ENCODE measurements at regions not wholly inside any gene's neighbourhood (a gene's known extent, or its start where the extent isn't known, plus 50 kb on each side); places are given as distances from the start of the nearest gene placed in this dataset.

GRCh38 chr3:3553236-3553635 lies 246.0 kb upstream of the LRRN1 start:
- no peaks in the 10 kb centered on the region for H4K20me1 ChIP-seq (ENCODE audit: insufficient read depth, low read length)
- H3K9me3 ChIP-seq (ENCODE audit: insufficient read depth, low read length, severe bottlenecking): no peaks in the 10 kb centered on the region
- TF ChIP-seq CTCF (IDR thresholded peaks at IDR 0.05; ENCODE audit: borderline replicate concordance, extremely low read depth, low read length, poor library complexity, severe bottlenecking) (no peak), EZH2 (IDR thresholded peaks at IDR 0.05; ENCODE audit: borderline replicate concordance, low read depth, low read length, severe bottlenecking) (no peak)
- no peak overlapping the region for H2AFZ ChIP-seq (ENCODE audit: low read depth, low read length)
- no peaks in the 10 kb centered on the region for H3K36me3 ChIP-seq (ENCODE audit: insufficient read depth, low read length)
- H3K4me3 ChIP-seq (ENCODE audit: low read depth in 1 of 2, low read length in 2 of 2): no peak overlapping the region
- no peak overlapping the region for H3K27ac ChIP-seq (ENCODE audit: low read length)
- DNase-seq: no peak
- no peak for ATAC-seq (ENCODE audit: insufficient read depth, low read depth)
- no peak overlapping the region for H3K9ac ChIP-seq (ENCODE audit: low read depth, low read length)
- no peaks in the 10 kb centered on the region for H3K4me1 ChIP-seq (ENCODE audit: insufficient read depth, low read length)
- no peak overlapping the region for H3K4me2 ChIP-seq (ENCODE audit: insufficient read depth, low read length)
- H3K27me3 ChIP-seq (ENCODE audit: insufficient read depth, low read length, poor library complexity): no peaks in the 10 kb centered on the region
- no peaks in the 10 kb centered on the region for H3K79me2 ChIP-seq (ENCODE audit: insufficient read depth, low read length)

DNA sequence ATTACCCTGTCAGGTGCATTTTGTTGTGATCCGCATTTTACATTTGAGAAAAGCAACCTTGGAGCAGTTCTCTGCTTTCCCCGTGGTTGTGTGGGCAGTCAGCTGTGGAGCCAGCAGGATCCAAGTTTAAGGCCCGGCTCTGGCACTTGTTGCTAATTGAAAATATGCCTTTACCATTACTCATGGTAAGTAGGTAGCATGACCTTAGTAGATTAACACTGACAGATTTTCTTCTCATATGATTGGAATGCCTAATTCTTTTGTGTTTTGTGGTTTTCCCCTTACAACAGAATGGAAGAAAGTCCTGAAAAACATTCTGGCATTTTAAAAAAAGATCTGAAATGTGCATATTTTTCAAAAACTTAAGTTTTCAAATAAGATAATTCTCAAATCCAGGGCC lies 246.5 kb upstream of the LRRN1 start:
- TF ChIP-seq CTCF (IDR thresholded peaks at IDR 0.05; ENCODE audit: borderline replicate concordance, extremely low read depth, low read length, poor library complexity, severe bottlenecking) (no peak), EZH2 (IDR thresholded peaks at IDR 0.05; ENCODE audit: borderline replicate concordance, low read depth, low read length, severe bottlenecking) (no peak)
- Histone ChIP-seq H4K20me1 (ENCODE audit: insufficient read depth, low read length) (no peaks in the 10 kb centered on the region), H3K27ac (ENCODE audit: low read length) (no peak overlapping the region), H3K9me3 (ENCODE audit: insufficient read depth, low read length, severe bottlenecking) (no peaks in the 10 kb centered on the region), H3K4me3 (ENCODE audit: low read depth in 1 of 2, low read length in 2 of 2) (no peak overlapping the region), H3K4me2 (ENCODE audit: insufficient read depth, low read length) (no peak overlapping the region), H3K4me1 (ENCODE audit: insufficient read depth, low read length) (no peaks in the 10 kb centered on the region), H3K9ac (ENCODE audit: low read depth, low read length) (no peak overlapping the region), H3K79me2 (ENCODE audit: insufficient read depth, low read length) (no peaks in the 10 kb centered on the region), H2AFZ (ENCODE audit: low read depth, low read length) (no peak overlapping the region), H3K36me3 (ENCODE audit: insufficient read depth, low read length) (no peaks in the 10 kb centered on the region), H3K27me3 (ENCODE audit: insufficient read depth, low read length, poor library complexity) (no peaks in the 10 kb centered on the region)
- ATAC-seq (ENCODE audit: insufficient read depth, low read depth) (no peak), DNase-seq (no peak)

- no peak for DNase-seq
- H3K9me3 ChIP-seq (ENCODE audit: insufficient read depth, low read length, severe bottlenecking): no peaks in the 10 kb centered on the region
Measured at GRCh38 chr3:3551981-3552380, 247.2 kb upstream of the LRRN1 start.

More at GRCh38 chr3:3551981-3552380, 247.2 kb upstream of the LRRN1 start:
- Histone ChIP-seq H3K9ac (ENCODE audit: low read depth, low read length) (no peak overlapping the region), H3K4me3 (ENCODE audit: low read depth in 1 of 2, low read length in 2 of 2) (no peak overlapping the region), H3K27me3 (ENCODE audit: insufficient read depth, low read length, poor library complexity) (no peaks in the 10 kb centered on the region), H3K79me2 (ENCODE audit: insufficient read depth, low read length) (no peaks in the 10 kb centered on the region), H3K4me1 (ENCODE audit: insufficient read depth, low read length) (no peaks in the 10 kb centered on the region), H4K20me1 (ENCODE audit: insufficient read depth, low read length) (no peaks in the 10 kb centered on the region), H3K4me2 (ENCODE audit: insufficient read depth, low read length) (no peak overlapping the region), H2AFZ (ENCODE audit: low read depth, low read length) (no peak overlapping the region), H3K36me3 (ENCODE audit: insufficient read depth, low read length) (no peaks in the 10 kb centered on the region), H3K27ac (ENCODE audit: low read length) (no peak overlapping the region)
- no peak for TF ChIP-seq EZH2 (IDR thresholded peaks at IDR 0.05; ENCODE audit: borderline replicate concordance, low read depth, low read length, severe bottlenecking)
- no peak for TF ChIP-seq CTCF (IDR thresholded peaks at IDR 0.05; ENCODE audit: borderline replicate concordance, extremely low read depth, low read length, poor library complexity, severe bottlenecking)
- ATAC-seq (ENCODE audit: insufficient read depth, low read depth): no peak
